Tongue (tissue), 1 donor: ENCODE measurements at regions not wholly inside any gene's neighbourhood (a gene's known extent, or its start where the extent isn't known, plus 50 kb on each side); places are given as distances from the start of the nearest gene placed in this dataset.

Source experiments
- DNase-seq: peaks from one replicate; pipeline ENCODE4 v3.0.0-alpha.2; 2015

GRCh38 chr16:85391769-85392583 is 221.1 kb upstream of the GSE1 start:
- DNase-seq: no peak

- DNase-seq: no peak
Observed at GRCh38 chr16:85392756-85393673, 220.1 kb upstream of the GSE1 start.

- DNase-seq: peak; percentile 83
Observed at GRCh38 chr16:85393674-85394451, 219.3 kb upstream of the GSE1 start.

- DNase-seq: no peak
Observed at GRCh38 chr16:85394456-85395206, 218.5 kb upstream of the GSE1 start.

- peak; percentile 82 for DNase-seq
Observed at GRCh38 chr16:85395207-85395912, 217.8 kb upstream of the GSE1 start.

GRCh38 chr16:85395913-85396878 is 216.9 kb upstream of the GSE1 start:
- DNase-seq: peak; percentile 70

GRCh38 chr16:85396879-85397871 is 215.9 kb upstream of the GSE1 start:
- peak; percentile 28 for DNase-seq

- no peak for DNase-seq
Observed at GRCh38 chr16:85398050-85398451, 215.1 kb upstream of the GSE1 start.

GRCh38 chr16:85398688-85399582 is 214.2 kb upstream of the GSE1 start:
- DNase-seq: no peak

GRCh38 chr16:85399583-85400284 is 213.4 kb upstream of the GSE1 start:
- DNase-seq: no peak

GRCh38 chr16:85400305-85401205 is 212.6 kb upstream of the GSE1 start:
- no peak for DNase-seq

- no peak for DNase-seq
Observed at GRCh38 chr16:85401370-85401916, 211.7 kb upstream of the GSE1 start.

GRCh38 chr16:85401917-85402766 is 211.0 kb upstream of the GSE1 start:
- no peak for DNase-seq
